HEK293T (cell line): ENCODE measurements at regions not wholly inside any gene's neighbourhood (a gene's known extent, or its start where the extent isn't known, plus 50 kb on each side); places are given as distances from the start of the nearest gene placed in this dataset.

ENCODE experiments used
- ARNT ChIP-seq: fragments of 450-650 bp; IDR thresholded peaks from 2 replicates; pipeline ENCODE4 v1.6.1; 2017; ENCODE audit warnings: mild to moderate bottlenecking
- BHLHE40 ChIP-seq: fragments of 450-650 bp; IDR thresholded peaks from 2 replicates; pipeline ENCODE4 v1.6.1; 2016; ENCODE audit warnings: mild to moderate bottlenecking, moderate library complexity, borderline replicate concordance
- CTBP1 ChIP-seq: fragments of 450-650 bp; IDR thresholded peaks from 2 replicates; pipeline ENCODE4 v1.6.1; 2016; ENCODE audit warnings: borderline replicate concordance
- ELF4 ChIP-seq: fragments of 450-650 bp; IDR thresholded peaks from 2 replicates; pipeline ENCODE4 v1.6.1; 2017; ENCODE audit warnings: antibody characterized with exemption
- FOXM1 ChIP-seq: fragments of 450-650 bp; IDR thresholded peaks from 2 replicates; pipeline ENCODE4 v1.6.1; 2017; ENCODE audit warnings: mild to moderate bottlenecking, borderline replicate concordance
- HDGF ChIP-seq: fragments of 450-650 bp; IDR thresholded peaks from 2 replicates; pipeline ENCODE4 v1.6.1; 2017; ENCODE audit warnings: antibody characterized with exemption, borderline replicate concordance
- L3MBTL2 ChIP-seq: fragments of 450-650 bp; conservative IDR thresholded peaks from 2 replicates; pipeline ENCODE4 v1.6.1; 2016; ENCODE audit warnings: mild to moderate bottlenecking
- LEF1 ChIP-seq: fragments of 450-650 bp; IDR thresholded peaks from 2 replicates; pipeline ENCODE4 v1.6.1; 2017; ENCODE audit warnings: mild to moderate bottlenecking, borderline replicate concordance
- NFRKB ChIP-seq: fragments of 450-650 bp; IDR thresholded peaks from 2 replicates; pipeline ENCODE4 v1.6.1; 2016; ENCODE audit warnings: mild to moderate bottlenecking, moderate library complexity
- SP1 ChIP-seq: fragments of 450-650 bp; IDR thresholded peaks from 2 replicates; pipeline ENCODE4 v1.6.1; 2017
- SUZ12 ChIP-seq: fragments of 450-650 bp; IDR thresholded peaks from 2 replicates; pipeline ENCODE4 v1.6.1; 2016; ENCODE audit warnings: mild to moderate bottlenecking

GRCh38 chr3:106006001-106006400, 137.2 kb upstream of the CBLB start:
- no peak for TF ChIP-seq NFRKB
- no peak for TF ChIP-seq ARNT
- no peak for TF ChIP-seq L3MBTL2
- no peak for TF ChIP-seq LEF1
- no peak for TF ChIP-seq CTBP1
- TF ChIP-seq SUZ12 = no peak
- no peak for TF ChIP-seq BHLHE40
- TF ChIP-seq ELF4 = no peak
- no peak for TF ChIP-seq SP1
- no peak for TF ChIP-seq HDGF
- TF ChIP-seq FOXM1 = no peak
